ENCODE measurements at regions not wholly inside any gene's neighbourhood (a gene's known extent, or its start where the extent isn't known, plus 50 kb on each side); places are given as distances from the start of the nearest gene placed in this dataset.
"Not testable (repeated sequence)": the region's sequence is repeated elsewhere in the genome, so short reads cannot be mapped to it uniquely, and the experiment has no call there.

DNA sequence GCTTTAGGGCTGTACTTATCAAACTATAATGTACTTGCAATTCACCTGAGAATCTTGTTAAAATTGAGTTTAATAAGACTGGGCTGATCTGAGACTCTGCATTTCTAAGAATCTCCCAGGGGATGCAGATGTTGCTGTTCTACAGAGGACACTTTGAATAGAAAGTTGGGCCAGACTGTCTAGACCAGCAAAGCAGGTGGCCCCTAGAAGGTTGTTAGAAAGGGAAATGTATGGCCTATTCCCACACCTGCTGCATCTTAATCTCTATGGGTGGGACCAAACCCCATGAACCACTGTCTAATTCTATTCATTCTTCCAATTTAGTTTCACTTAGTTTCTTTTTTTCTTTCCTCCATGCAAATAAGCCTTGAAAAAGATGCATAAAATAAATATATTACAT lies 413.2 kb upstream of the TECRL start:
- no peak for DNase-seq (ENCODE audit: low spot score)

DNA sequence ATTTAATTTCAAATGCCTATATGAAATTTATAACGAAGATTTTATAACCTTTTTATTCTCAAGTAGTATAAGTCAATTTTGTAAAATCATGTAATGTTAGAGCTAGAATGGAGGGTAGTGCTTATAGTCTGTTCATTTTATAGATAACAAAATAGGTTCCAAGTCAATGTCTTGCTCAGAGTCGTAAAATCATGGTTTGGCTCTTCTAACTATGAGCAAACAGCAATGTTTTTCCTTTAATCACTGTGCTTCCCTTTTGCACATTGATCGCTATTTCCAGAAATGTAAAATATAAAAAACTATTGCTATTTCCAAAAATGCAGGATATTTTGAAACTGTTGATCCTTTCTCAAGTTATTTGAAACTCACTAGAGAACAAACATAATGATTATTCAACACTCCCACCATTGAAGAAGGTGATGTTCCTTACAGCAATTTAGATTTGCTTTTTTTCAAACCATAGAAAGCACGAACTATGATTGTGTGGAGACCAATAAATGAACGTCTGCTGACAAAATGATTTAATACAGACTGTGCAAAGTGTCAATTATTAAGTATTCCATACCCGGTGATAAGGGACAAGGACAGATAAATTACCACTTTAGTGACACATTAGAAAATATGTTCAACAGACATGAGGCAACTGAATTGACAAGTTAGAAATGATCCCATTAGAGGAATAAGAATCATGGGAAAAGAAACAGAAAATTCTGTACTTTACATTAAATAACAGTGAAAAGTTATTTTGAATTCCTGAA lies 412.1 kb upstream of the TECRL start:
- no peak for DNase-seq (ENCODE audit: low spot score)

DNA sequence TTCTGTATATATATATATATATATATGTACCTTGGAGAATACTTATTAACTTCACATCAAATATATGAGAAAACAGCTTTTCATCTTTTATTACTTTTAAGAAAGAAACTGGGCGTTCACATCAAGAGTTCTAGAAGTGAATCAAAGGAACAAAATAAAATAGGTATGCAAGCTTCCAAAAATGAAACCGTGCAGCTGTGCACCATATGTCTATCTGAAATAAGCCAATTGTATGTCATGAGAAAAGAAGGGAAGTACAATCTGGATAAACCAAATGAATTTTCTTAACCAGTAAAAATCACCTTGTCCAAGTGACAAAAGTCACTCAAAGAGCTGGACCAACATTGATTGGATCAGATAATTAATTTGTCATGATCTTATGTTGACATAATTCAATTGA lies 405.4 kb upstream of the TECRL start:
- no peak for DNase-seq (ENCODE audit: low spot score)

DNA sequence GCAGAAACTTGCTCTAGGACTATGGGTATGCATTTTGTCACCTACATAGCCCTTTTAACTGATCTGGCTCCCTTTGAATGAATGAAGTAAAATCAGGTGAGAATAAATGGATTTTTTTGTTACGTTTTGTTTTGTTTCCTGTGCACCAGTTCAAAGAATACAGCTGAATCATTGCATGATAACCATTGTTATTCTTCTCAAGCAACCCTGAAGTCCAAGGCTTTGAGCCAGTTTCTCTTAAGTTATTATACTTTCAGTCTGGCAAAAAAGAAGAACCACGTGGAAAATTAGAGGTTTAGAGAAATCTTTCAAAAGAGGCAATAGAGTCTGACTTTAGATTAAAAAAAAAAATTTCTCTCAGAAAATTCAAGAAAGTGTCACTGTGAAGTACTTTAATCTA lies 398.6 kb upstream of the TECRL start:
- DNase-seq (ENCODE audit: low spot score) = no peak

DNA sequence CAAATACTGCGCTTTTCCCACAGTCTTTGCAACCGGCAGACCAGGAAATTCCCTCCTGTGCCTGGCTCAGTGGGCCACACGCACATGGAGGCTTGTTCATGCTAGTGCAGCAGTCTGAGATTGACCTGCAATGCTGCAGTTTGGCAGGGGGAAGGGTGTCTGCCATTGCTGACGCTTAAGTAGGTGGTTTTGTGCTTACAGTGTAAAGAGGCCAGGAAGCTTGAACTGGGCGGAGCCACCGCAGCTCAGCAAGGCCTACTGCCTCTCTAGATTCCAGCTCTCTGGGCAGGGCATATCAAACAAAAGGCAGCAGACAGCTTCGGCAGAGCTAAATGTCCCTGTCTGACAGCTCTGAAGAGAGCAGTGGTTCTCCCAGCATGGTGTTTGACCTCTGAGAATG lies 390.5 kb upstream of the TECRL start:
- no peak for DNase-seq (ENCODE audit: low spot score)

DNA sequence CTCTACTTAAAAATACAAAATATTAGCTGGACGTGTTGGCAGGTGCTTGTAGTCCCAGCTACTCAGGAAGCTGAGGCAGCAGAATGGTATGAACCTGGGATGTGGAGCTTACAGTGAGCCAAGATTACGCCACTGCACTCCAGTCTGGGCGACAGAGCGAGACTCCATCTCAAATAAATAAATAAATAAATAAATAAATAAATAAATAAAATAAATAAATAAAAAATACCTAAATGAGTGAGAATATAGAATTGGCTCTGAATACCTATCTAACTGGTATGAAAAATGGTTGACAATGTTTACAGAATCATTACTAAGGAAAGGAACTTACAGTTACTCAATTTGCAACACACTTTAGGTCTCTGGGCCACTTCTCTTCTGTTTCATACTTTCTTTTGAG lies 389.6 kb upstream of the TECRL start:
- DNase-seq (ENCODE audit: low spot score) = not testable (repeated sequence)

GRCh38 chr4:64796581-64796980 lies 387.3 kb upstream of the TECRL start:
- no peak for DNase-seq (ENCODE audit: low spot score)

GRCh38 chr4:64784125-64784524 lies 374.9 kb upstream of the TECRL start:
- no peak for DNase-seq (ENCODE audit: low spot score)

- DNase-seq (ENCODE audit: low spot score) = peak; percentile 21
These were observed 372.6 kb upstream of the TECRL start for GRCh38 chr4:64781737-64782326.

DNA sequence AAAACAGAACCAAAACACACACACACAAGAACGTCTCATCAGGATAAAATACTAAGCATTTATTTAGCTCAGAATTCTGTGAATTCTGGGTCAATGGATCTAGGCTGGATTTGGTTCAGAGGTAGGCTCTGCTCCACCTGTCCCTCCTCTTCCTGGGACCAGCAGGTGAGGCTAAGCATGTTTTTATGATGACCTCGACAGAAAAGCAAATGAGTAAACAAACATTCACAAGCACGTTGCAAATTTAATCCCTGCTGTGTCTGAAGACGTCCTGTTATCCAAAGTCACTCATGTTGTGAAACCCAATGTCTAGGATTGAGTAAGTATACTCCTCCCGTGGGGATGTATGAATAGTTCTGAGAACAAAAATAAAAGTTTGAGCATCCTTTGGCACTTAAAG lies 371.4 kb upstream of the TECRL start:
- no peak for DNase-seq (ENCODE audit: low spot score)

DNA sequence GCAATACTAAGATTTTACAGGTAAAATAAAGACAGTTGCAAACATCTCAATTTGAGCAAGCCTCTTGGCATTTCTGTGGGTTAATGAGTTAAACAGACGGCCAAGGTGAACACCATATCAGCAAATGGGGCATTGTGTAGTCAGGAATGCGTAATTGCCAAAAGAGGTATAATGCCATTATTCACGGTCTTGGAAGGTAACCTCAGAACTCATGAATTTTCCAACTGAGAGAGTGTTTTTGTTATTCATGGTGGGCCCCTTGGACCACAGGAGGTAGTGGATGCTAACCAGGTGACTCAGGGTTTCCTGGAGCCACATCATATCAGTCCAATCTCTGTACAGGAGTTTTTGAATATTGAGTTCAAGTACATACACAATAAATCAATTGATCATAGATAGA lies 368.0 kb upstream of the TECRL start:
- DNase-seq (ENCODE audit: low spot score) = no peak

GRCh38 chr4:64776820-64777219 lies 367.6 kb upstream of the TECRL start:
- DNase-seq (ENCODE audit: low spot score) = no peak

DNA sequence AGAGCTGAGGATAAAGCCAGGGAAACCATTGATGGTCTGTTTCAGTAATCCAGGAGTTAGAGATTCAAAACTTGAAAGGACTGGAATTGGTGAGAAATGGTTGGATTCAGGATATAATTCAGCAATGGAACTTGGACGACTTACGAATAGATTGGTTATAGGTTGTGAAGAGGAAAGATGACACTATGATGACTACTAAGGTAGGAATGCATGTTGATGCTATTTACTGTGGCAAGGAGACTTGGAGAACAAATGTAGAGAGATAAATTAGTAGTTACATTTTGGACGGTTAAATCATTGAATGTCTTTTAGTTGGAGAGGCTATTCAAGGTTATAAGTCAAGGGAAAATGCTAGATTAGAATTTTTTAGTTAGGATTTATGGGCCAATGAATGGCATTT lies 365.4 kb upstream of the TECRL start:
- DNase-seq (ENCODE audit: low spot score) = no peak

DNA sequence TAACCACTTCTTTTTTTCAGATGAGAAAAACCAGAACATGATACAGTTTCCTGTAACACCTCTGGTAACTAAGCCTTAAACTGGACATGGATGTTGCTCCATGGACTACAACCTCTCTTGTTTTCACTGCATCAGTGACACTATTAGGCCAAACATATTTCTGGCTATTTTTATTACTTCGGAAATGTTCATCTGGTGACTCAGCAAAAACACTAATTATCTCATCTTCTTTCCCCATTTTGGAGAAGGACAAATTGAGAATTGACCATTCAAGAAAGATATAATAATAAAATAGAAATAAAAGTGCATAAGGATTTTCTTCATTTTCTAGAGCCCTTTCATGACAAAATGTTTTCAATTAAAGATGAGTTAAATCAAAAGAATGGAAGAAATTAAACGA lies 361.9 kb upstream of the TECRL start:
- DNase-seq (ENCODE audit: low spot score) = no peak

GRCh38 chr4:64767547-64767946 lies 358.3 kb upstream of the TECRL start:
- DNase-seq (ENCODE audit: low spot score) = no peak

DNA sequence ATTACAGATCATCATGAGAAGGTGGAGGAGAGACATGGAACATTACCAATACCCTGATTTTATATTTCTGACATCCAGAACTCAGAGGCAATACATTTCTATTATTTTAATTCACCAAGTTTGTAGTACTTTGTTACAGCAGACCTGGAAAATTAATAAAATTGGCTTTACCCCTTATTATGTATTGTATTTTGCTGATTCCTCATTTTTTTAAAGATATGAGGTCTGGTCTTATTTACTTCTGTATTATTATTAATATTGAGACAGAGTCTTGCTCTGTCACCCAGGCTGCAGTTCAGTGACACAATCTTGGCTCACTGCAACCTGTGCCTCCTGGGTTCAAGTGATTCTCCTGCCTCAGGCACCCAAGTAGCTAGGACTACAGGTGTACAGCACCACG lies 357.3 kb upstream of the TECRL start:
- no peak for DNase-seq (ENCODE audit: low spot score)

GRCh38 chr4:64756016-64756415 lies 346.8 kb upstream of the TECRL start:
- DNase-seq (ENCODE audit: low spot score) = no peak

GRCh38 chr4:64747919-64748715 lies 338.9 kb upstream of the TECRL start:
- no peak for DNase-seq (ENCODE audit: low spot score)

DNA sequence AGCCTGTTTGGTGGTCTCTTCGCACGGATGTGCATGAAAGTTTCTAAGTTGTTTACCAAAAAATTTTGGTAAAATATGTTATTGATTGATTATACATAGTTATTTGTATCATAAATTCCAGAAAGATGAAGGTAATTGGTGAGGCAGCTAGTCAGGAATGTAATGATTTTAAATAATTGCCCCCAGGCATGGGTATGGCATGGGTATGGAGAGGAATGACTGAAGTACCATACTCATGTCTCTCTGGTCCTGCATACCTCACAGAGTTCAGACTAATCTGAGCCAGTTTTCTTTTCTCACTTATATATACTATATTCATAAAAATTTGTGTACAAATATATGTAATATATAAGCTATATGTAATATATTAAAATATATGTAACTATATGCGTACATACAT lies 329.0 kb upstream of the TECRL start:
- DNase-seq (ENCODE audit: low spot score) = no peak

DNA sequence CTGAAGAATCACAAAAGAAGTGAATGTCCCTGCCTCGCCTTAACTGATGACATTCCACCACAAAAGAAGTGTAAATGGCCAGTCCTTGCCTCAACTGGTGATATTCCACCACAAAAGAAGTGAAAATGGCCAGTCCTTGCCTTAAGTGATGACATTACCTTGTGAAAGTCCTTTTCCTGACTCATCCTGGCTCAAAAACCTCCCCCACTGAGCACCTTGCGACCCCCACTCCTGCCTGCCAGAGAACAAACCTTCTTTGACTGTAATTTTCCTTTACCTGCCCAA lies 328.5 kb upstream of the TECRL start:
- DNase-seq (ENCODE audit: low spot score) = not testable (repeated sequence)

- no peak for DNase-seq (ENCODE audit: low spot score)
These were observed 328.0 kb upstream of the TECRL start for GRCh38 chr4:64737026-64737853.

GRCh38 chr4:64729561-64729960 lies 320.3 kb upstream of the TECRL start:
- DNase-seq (ENCODE audit: low spot score) = no peak

DNA sequence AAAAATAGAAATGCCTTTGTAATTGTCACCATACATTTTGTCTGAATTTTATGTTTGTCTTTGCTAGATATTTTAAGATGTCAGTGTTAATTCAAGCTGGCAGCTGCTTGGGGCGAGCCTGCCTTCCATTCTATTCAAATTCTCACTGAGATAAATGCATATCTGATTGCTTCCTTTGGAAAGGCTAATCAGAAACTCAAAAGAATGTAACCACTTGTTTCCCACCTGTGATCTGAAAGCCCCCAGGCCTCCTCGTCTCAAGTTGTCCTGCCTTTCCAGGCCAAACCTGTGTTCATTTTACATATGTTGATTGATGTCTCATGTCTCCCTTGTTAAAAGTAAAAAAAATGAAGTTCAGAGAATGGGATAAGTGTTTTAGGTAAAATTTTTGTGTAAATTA lies 318.7 kb upstream of the TECRL start:
- DNase-seq (ENCODE audit: low spot score) = no peak
